ENCODE measurements at regions not wholly inside any gene's neighbourhood (a gene's known extent, or its start where the extent isn't known, plus 50 kb on each side); places are given as distances from the start of the nearest gene placed in this dataset.

GRCh38 chr2:201532686-201533304 lies 81.3 kb downstream of the STRADB start:
- TF ChIP-seq CTCF (IDR thresholded peaks at IDR 0.05) (no peak), POLR2A (IDR thresholded peaks at IDR 0.05) (no peak), POLR2AphosphoS5 (IDR thresholded peaks at IDR 0.05) (no peak)
